ENCODE measurements at regions not wholly inside any gene's neighbourhood (a gene's known extent, or its start where the extent isn't known, plus 50 kb on each side); places are given as distances from the start of the nearest gene placed in this dataset.

DNA sequence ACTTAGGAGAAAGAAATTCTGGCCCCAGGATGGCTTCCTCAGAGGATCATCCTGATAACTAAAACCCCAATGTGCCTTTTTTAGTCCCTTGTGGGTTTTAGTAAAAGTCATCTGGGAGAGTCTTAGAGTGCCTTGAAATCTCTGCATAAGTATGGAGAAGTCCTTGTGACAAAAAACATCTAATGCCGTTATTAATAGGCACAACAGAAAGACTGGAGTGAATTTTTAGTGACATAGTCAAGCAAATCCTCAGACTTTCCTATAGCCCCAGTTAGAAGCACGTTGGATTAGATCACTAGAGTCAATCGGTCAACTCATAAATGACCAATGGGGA is 108.2 kb upstream of the MPDZ start:
- TF ChIP-seq, protein P1, sequence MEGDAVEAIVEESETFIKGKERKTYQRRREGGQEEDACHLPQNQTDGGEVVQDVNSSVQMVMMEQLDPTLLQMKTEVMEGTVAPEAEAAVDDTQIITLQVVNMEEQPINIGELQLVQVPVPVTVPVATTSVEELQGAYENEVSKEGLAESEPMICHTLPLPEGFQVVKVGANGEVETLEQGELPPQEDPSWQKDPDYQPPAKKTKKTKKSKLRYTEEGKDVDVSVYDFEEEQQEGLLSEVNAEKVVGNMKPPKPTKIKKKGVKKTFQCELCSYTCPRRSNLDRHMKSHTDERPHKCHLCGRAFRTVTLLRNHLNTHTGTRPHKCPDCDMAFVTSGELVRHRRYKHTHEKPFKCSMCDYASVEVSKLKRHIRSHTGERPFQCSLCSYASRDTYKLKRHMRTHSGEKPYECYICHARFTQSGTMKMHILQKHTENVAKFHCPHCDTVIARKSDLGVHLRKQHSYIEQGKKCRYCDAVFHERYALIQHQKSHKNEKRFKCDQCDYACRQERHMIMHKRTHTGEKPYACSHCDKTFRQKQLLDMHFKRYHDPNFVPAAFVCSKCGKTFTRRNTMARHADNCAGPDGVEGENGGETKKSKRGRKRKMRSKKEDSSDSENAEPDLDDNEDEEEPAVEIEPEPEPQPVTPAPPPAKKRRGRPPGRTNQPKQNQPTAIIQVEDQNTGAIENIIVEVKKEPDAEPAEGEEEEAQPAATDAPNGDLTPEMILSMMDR (IDR thresholded peaks at IDR 0.05): no peak
- TF ChIP-seq EZH2phosphoT487 (IDR thresholded peaks at IDR 0.05): no peak
